GM18505 (cell line): ENCODE measurements at regions not wholly inside any gene's neighbourhood (a gene's known extent, or its start where the extent isn't known, plus 50 kb on each side); places are given as distances from the start of the nearest gene placed in this dataset.
"Not testable (repeated sequence)": the region's sequence is repeated elsewhere in the genome, so short reads cannot be mapped to it uniquely, and the experiment has no call there.

Source experiments
- ATAC-seq: cut with Tn5 transposase; IDR thresholded peaks from one replicate; pipeline ENCODE4 v1.9.1; 2021; ENCODE audit not compliant: unreplicated experiment
- POLR2A ChIP-seq: IDR thresholded peaks from 4 replicates; pipeline ENCODE4 v1.6.1; 2011; ENCODE audit warnings: borderline replicate concordance; ENCODE audit not compliant: insufficient read depth, insufficient read length; ENCODE audit errors: extremely low read depth

- TF ChIP-seq POLR2A, result no peak
- ATAC-seq, result no peak
Observed at GRCh38 chr3:193910886-193911738, 224.8 kb upstream of the HES1 start.

- ATAC-seq, result no peak
- TF ChIP-seq POLR2A, result no peak
Observed at GRCh38 chr3:193911784-193912340, 224.1 kb upstream of the HES1 start.

GRCh38 chr3:193912621-193913178 is 223.2 kb upstream of the HES1 start:
- ATAC-seq, result no peak
- no peak for TF ChIP-seq POLR2A

DNA sequence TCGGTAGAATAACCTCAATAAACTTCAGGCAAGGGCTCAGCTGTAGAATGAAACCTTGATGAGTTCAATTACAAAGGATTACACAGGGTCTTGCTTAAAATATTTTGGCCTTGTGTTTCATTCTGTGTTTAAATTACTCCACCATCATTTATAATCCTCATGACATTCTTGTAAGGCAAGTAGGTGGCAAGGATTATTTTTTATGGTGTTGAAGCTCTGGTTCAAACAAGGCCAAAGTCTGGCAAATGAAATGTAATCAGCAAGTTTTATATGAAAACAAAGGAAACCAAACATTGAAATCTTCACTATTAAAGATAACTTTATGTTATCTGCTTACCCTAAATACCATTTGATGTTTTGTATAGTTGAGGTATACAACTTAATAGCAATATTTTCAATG is 221.3 kb upstream of the HES1 start:
- TF ChIP-seq POLR2A, result no peak
- no peak for ATAC-seq

DNA sequence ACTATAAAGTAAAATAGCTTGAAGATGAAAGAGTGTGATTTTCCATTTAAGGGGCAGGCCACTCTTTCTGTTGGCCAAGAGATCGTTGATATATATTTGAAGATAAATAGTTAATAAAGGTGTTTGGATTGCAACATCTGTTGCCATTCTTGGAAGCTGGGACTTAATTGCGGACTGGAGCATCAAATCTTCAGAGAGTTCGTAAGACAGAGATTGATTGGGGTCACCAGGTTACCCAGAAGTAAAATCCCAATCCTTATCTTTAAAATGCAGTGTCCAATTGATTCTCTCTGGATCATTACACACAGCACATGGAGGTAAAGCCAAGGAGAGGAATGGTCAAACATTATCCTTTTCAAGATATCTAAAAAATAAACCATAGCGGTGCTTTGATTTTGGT is 220.8 kb upstream of the HES1 start:
- ATAC-seq, result no peak
- no peak for TF ChIP-seq POLR2A

GRCh38 chr3:193915613-193916012 is 220.3 kb upstream of the HES1 start:
- no peak for TF ChIP-seq POLR2A

DNA sequence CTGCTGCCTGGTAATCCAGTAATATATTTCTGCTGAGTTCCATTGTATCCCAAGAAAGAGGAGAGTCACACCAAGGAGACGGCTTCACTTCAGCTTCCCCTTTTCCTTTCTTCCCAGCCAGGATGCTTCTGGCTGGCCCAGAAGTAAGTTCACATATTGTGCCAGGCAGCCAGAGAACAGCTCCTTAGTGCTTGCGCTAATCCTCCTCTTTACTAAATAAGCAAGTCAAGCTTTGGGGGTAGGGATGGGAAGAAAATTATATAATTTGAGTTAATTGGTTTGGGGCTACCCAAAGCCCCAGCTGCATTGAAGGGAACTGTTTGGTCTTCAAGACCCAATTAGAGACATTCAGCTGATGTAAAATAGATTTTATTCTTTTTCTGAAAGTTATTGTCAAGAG is 218.8 kb upstream of the HES1 start:
- ATAC-seq, result no peak
- no peak for TF ChIP-seq POLR2A

More at GRCh38 chr3:193915613-193916012, 220.3 kb upstream of the HES1 start:
- ATAC-seq, result no peak

DNA sequence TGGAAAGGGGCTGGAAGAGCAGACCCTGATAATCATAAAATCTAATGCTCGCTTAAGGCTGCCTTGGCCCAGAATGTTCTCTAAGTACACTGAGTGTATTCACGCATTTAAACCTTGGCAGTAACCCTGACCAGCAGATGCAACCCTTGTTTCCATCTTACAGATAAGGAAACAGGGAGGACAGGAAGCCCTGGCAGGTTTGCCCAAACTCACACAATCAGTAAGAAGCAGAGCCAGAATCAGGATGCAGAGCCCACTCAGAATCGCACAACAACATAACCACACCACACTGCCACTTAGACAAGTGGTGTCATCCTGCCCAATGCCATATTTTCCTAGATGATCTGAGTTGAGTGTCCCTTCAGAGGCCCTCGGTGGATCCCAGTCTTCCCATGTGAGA is 214.5 kb upstream of the HES1 start:
- TF ChIP-seq POLR2A, result no peak
- no peak for ATAC-seq

- no peak for ATAC-seq
- no peak for TF ChIP-seq POLR2A
Observed at GRCh38 chr3:193922034-193922774, 213.7 kb upstream of the HES1 start.

DNA sequence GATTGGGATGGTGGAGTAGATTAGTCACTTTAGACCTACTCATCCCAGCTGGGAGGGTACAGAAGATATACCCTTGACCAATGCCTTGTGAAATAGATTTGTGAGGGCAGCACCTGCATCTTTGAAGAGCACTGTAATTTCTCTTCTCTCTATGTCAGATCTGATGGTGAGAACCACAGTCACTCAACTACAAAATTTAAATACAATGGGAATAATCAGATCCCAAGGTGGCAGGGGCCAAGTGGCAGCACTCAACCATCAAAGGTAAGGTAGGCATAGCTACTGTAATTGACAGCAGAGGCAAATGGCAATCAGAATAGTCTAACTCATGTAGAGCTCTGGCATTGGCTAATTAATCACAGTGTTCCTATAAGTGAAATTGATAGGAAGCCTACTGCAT is 212.0 kb upstream of the HES1 start:
- not testable (repeated sequence) for ATAC-seq

DNA sequence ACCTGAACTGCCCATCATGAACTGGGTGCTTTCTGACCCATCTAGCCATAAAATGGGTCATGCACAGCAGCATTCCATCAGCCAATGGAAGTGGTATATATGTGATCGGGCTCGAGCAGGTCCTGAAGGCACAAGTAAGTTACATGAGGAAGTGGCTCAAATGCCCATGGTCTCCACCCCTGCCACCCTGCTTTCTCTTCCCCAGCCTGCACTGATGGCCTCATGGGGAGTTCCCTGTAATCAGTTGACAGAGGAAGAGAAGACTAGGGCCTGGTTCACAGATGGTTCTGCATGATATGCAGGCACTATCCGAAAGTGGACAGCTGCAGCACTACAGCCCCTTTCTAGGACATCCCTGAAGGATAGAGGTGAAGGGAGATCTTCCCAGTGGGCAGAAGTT is 209.9 kb upstream of the HES1 start:
- ATAC-seq, result not testable (repeated sequence)

GRCh38 chr3:193927413-193928206 is 208.3 kb upstream of the HES1 start:
- ATAC-seq, result not testable (repeated sequence)
